NCI-H226 (cell line): ENCODE measurements at regions not wholly inside any gene's neighbourhood (a gene's known extent, or its start where the extent isn't known, plus 50 kb on each side); places are given as distances from the start of the nearest gene placed in this dataset.
"Not testable (repeated sequence)": the region's sequence is repeated elsewhere in the genome, so short reads cannot be mapped to it uniquely, and the experiment has no call there.

Source experiments
- DNase-seq: peaks from one replicate; pipeline ENCODE4 v3.0.0-alpha.2; 2015

- DNase-seq, result no peak
Observed at GRCh38 chr11:134611537-134611936, 199.5 kb upstream of the B3GAT1 start.

DNA sequence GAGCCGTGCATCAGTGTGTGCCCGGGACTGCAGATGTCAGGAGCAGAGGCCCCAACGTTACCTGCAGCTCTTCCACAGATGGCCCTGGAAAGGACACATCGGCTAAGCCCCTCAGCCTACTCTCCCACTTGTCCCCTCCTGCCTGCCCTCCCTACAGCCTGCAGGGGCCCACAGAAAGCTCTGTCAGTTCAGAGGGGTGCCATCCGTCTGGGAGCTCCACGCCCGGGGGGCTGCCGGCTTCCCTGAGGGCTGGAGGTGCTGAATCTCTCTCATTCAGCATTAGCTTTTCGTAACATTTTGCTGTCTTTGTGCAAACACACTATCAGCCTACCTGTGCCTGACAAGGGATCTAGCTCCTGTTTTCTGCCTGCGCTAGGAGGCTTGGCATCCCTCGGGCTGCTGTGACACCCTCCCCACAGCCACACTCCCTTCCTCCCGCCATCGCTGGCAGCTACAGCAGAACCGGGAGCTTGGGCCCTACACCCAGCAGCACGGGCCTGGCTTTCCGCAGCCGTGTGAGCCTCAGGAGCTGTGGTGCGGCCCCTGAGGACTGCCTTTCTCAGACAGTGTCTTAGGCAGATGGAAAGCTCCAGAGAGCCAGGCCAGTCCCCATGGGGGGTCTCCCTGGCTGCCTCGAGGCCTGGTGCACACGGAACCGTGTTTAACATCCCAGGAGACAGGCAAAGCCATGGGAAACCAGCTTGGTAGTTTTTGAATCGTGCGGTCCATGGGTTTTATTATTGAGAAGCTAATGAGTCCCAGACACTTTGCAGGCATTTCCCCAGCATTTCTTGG is 198.3 kb upstream of the B3GAT1 start:
- no peak for DNase-seq

- DNase-seq, result no peak
Observed at GRCh38 chr11:134609361-134610115, 197.5 kb upstream of the B3GAT1 start.

DNA sequence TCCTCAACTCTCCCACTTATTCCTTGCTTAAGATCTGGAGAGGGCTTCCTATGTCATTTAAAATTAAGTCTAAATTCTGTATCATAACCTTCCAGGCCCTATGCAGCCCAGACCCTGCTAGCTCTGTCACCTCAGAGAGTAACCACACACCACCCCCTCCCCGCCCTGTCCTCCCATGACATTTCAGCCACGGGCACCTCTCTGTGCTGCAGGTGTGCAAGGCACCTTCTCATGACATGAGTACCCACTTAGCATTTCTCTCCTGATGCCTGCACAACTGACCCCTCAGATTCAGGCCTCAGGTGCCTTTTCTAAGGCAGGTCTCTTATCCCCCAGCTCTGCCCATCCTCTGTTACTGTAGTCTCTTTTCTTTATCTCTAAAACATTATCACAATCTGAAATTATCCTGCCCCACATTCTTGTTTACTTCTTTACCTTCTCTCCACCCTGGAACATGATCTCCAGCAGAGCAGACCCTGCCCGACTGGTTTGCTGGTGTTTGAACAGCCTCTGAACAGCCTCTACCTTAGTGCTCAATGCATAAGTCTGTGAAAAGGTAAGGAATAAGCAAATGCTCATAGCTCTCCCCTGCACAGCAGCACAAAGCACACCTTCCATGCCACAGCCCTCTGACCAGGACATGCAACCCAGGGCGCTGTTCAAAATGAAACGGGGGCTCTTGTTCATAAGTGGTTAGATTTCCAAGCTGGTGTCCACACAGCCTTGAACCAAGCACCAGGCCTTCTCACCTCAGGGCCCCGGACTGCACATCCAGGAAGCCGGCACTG is 196.1 kb upstream of the B3GAT1 start:
- no peak for DNase-seq

GRCh38 chr11:134606251-134606650 is 194.2 kb upstream of the B3GAT1 start:
- no peak for DNase-seq

GRCh38 chr11:134604886-134605285 is 192.8 kb upstream of the B3GAT1 start:
- no peak for DNase-seq

DNA sequence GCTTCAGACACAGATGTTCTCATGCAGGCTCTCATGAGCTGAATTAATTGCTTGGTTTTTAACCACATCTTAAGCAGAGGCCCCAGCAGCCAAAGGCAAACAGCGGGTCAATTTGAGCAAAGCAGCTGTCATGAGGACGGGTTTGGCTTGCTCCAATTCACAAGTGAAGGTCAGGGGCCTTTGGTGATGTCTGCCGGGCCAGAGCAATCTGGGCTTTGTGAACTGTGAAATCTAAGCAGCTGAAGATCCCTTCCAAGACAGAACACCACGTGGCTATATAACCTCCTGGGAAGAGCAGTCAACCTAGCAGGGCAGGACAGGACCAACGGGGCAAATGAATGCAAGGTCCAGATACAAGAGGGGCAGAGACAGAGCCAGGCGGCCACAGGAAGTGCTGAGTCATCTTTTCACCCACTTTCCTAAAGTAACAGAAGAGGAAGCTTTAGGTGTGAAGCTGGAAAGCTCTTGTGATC is 187.3 kb upstream of the B3GAT1 start:
- DNase-seq, result no peak

DNA sequence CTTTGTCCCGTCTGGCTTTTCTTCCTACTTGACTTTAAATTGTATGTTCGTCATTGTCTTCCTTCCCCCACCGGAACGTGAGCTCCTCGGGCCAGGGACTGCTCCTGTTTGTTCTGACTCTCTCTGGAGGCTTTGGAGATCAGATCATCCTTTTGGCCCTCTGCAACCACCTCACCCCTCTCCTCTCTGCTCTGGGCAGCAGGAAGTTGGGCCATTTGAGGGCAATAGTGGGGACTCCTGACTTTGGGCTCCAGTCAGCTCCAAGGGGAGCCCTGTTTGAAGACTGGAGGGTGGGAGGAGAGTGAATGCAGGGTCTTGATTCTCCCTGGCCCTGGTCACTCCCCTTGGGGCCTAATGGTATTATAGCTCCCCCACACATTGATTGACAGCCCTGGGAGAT is 186.3 kb upstream of the B3GAT1 start:
- no peak for DNase-seq

DNA sequence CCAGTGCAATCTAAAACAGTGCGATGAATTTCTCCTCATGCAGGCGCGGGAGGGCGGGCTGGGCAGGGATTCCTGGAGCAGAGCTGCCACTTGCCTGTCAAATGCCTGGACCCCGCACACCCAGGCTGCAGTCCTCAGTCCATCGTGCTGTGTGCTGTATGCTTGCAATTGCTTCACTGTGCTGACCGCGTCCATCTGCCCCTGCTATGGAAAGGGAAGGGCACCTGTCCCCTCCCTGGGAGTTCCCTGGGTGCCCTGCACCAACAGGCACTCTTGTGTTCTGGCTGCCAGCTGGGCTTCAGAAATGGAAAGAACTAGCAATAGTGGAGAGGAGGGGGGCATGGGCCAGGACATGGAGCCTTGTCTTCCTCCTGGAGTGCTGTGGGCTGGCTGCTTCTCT is 185.4 kb upstream of the B3GAT1 start:
- DNase-seq, result no peak

DNA sequence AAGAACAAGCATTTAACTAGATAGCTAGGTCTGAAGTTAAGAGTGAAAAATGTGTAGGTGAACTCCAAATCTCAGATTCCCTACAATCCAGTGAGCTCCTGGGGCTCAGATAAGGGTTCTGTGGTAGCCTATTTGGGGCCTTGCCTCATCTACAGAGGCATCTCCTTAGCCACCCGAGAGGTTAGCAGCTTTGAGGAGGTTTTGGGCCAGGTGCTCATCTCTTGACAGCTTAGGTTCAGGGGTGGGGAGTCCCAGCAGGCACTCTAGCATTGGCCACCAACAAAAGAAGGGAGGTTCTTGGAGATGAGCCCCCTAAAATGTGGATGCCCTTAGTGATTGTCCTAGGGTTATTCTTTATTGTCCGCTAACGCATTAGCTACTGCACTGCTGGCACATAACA is 184.4 kb upstream of the B3GAT1 start:
- no peak for DNase-seq

DNA sequence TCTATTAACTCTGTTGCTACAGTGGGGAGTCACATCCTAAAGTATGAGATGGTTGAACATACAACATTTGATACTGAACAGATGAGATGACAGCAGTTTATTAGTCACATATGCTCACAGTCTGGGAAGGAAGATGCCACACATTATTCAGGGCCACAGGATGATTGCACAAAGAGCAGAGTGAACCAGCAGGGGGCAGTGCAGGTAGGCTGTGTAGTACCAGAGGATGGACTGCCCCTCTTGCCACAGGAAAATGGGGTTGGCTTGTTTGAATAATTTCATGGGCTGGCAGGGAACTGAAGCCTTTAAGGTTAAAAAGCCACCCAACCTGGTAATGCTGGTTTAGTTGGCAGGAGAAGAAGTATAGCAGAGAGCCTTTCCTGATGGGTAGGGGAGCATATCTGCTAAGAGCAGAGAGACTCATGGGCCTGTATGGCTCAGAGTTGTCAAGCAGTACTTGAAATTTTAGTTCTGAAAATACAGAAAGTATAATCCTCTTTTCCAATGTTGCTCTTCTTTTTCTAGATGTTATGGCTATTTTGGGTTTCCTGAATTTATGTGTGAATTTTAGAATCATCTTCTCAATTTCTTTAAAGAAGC is 180.4 kb upstream of the B3GAT1 start:
- DNase-seq, result no peak

DNA sequence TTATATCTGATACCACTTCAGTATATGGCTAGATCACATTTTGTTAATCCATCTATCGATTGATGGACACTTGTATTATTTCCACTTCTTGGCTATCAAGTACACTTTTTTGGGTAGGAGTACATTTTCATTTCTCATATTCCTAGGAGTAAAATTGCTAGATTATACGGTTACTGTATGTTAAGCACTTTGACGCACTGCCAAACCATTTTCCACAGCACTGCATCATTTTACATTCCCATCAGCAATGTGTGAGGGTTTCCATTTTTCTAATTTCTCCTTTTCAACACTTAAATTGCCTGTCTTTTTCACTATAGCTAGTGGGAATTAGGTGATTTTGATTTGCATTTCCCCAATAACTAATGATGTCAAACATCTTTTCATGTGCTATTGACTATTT is 179.3 kb upstream of the B3GAT1 start:
- no peak for DNase-seq

DNA sequence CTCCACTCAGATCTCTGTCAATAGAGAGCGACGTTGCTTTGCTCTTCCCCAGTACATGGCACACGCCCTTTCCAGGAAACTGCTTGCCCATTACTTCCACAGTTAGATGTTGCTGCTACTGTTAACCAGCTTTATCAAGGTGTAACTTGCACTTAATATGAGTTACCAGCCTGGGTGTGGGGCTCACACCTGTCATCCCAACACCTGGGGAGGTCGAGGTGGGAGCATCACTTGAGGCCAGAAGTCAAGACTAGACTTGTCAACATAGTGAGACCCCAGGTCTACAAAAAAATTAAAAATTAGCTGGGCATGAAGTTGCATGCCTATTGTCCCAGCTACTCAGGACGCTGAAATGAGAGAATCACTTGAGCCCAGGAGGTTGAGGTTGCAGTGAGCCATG is 177.1 kb upstream of the B3GAT1 start:
- DNase-seq, result no peak

DNA sequence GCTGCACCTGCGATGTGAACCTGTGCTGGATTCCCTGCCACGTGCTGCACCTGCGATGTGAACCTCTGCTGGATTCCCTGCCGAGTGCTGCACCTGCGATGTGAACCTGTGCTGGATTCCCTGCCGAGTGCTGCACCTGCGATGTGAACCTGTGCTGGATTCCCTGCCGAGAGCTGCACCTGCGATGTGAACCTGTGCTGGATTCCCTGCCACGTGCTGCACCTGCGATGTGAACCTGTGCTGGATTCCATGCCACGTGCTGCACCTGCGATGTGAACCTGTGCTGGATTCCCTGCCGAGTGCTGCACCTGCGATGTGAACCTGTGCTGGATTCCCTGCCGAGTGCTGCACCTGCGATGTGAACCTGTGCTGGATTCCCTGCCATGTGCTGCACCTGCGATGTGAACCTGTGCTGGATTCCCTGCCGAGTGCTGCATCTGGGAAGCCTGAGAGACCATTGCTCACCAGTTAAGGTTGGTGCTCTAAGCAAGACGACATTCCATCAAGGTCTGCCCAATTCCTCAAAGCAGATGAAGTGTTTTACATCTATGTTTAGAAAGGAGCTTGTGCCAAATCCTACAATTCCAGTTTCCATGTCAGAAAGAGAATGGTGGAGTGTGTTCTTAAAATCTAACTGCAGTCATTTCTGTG is 176.5 kb upstream of the B3GAT1 start:
- not testable (repeated sequence) for DNase-seq

- no peak for DNase-seq
Observed at GRCh38 chr11:134587345-134587744, 175.3 kb upstream of the B3GAT1 start.

DNA sequence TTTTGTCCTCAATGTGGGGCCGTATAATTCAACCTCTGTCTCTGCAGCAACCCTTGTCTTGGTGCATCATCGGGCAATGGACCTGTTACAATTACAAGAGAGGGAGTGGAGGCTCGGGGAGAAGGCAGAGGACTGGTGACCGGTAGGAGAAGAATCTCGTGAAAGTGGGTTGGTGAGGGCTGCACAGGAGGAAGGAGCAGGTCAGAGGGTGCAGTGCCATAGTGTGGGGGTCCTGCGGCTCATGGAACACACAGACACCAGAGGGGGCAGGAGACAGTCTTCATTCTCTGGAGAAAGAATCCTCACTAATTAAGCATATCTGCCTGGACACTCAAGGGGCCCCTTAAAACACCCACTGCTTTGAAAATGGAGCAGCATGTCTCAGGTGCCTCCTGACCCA is 174.7 kb upstream of the B3GAT1 start:
- DNase-seq, result no peak

DNA sequence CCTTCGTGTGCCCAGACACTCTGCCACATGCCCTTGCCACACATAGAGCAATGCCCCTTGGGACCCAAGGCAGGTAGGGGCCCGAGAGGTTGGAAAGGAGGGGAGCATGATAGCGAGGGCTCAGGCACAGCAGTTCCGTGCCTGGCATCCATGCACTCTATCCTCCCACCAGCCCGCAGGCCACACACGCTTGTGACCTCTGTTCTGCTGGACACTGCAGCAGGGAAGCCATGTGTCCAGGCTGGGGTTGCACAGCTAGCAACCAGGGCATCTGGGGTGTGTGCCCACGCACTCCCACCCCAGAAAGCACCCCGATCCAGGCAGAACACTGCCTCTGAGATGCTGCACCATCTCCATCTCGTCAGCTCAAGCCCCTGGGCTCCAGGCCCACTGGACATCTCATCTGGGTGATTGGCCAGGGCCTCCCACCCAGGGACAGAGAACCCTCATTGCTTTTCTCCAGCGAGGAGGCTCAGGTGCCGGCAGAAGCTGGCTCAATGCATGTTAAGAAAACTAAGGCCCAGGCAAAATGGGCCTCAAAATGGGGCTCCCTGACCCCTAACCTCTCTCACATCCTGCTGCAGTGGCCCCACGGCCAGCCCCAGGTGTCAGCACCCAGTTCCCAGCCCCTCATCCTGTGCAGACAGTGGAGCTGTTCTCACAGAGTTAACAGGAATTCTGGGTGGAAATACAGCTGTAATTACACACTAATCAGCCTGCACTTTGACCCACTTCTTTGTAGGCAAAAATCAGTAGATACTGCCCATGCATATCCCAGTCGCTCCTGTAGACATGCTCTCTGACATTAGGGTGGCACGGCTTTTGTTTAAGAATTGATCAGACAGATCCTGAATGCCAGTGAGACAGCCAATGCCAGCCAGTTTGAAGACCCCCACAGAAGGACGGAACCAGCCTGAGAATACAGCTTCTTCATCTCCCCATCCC is 173.9 kb upstream of the B3GAT1 start:
- DNase-seq, result no peak

GRCh38 chr11:134584706-134585445 is 172.8 kb upstream of the B3GAT1 start:
- DNase-seq, result no peak

GRCh38 chr11:134584001-134584561 is 172.0 kb upstream of the B3GAT1 start:
- no peak for DNase-seq

DNA sequence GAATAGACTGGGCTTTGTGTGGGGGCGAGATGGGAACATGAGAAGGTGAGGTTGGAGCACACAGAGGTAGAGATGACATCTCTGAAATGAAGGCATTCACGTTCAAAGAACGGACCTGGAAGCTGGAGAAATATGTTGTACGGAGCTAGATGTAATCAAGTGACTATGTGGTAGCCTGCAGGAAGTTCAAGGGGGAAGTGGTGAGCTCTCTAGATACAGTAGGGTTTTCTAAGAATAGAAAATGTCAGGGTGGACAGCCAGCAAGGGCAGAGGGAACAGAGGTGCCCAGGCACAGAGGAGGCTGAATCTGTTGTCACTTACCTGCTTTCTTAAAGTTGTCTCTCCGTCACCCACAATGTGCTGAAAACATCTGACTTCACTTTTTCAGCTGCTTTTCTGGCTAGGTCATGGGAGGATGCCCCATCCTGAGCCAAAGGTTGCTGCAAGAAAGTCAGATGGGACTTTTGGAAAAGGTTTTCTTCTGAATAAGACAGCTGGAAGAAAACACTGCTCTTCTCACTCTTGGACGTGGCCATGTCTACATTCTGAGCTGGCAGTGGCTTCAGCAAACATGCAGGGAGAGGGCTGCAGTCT is 171.5 kb upstream of the B3GAT1 start:
- no peak for DNase-seq
